NCI-H345 treated with DMSO at 0.1 percent for 48 hours (cell line): ENCODE measurements at regions not wholly inside any gene's neighbourhood (a gene's known extent, or its start where the extent isn't known, plus 50 kb on each side); places are given as distances from the start of the nearest gene placed in this dataset.
"Not testable (repeated sequence)": the region's sequence is repeated elsewhere in the genome, so short reads cannot be mapped to it uniquely, and the experiment has no call there.

Source experiments
- DNase-seq: peaks from one replicate; lab custom pipeline; 2025; ENCODE audit not compliant: unreplicated experiment; lab: John Stamatoyannopoulos, UW

- DNase-seq, result no peak
These were observed 135.8 kb upstream of the TRPC7 start for GRCh38 chr5:136501133-136501532.

- no peak for DNase-seq
These were observed 127.2 kb upstream of the TRPC7 start for GRCh38 chr5:136492587-136492986.

- no peak for DNase-seq
These were observed 126.5 kb upstream of the TRPC7 start for GRCh38 chr5:136491806-136492205.

GRCh38 chr5:136484808-136485325 is 119.5 kb upstream of the TRPC7 start:
- DNase-seq, result no peak

- DNase-seq, result no peak
These were observed 116.9 kb upstream of the TRPC7 start for GRCh38 chr5:136482206-136482605.

GRCh38 chr5:136474466-136474865 is 109.1 kb upstream of the TRPC7 start:
- DNase-seq, result no peak

- DNase-seq, result no peak
These were observed 102.3 kb upstream of the TRPC7 start for GRCh38 chr5:136467632-136468031.

- DNase-seq, result no peak
These were observed 100.7 kb upstream of the TRPC7 start for GRCh38 chr5:136466041-136466415.

- DNase-seq, result no peak
These were observed 93.1 kb upstream of the TRPC7 start for GRCh38 chr5:136458481-136458880.

GRCh38 chr5:136457390-136458013 is 92.2 kb upstream of the TRPC7 start:
- peak; percentile 46 for DNase-seq

- no peak for DNase-seq
These were observed 90.1 kb upstream of the TRPC7 start for GRCh38 chr5:136455409-136455808.

GRCh38 chr5:136453986-136454758 is 88.8 kb upstream of the TRPC7 start:
- no peak for DNase-seq

GRCh38 chr5:136453199-136453598 is 87.9 kb upstream of the TRPC7 start:
- DNase-seq, result no peak

- not testable (repeated sequence) for DNase-seq
These were observed 82.2 kb upstream of the TRPC7 start for GRCh38 chr5:136447576-136447975.

- DNase-seq, result no peak
These were observed 81.2 kb upstream of the TRPC7 start for GRCh38 chr5:136446565-136446964.

- not testable (repeated sequence) for DNase-seq
These were observed 78.8 kb upstream of the TRPC7 start for GRCh38 chr5:136444099-136444498.

GRCh38 chr5:136439367-136439766 is 74.0 kb upstream of the TRPC7 start:
- DNase-seq, result no peak

GRCh38 chr5:136435946-136436543 is 70.7 kb upstream of the TRPC7 start:
- no peak for DNase-seq

GRCh38 chr5:136434795-136435194 is 69.5 kb upstream of the TRPC7 start:
- no peak for DNase-seq

- no peak for DNase-seq
These were observed 67.4 kb upstream of the TRPC7 start for GRCh38 chr5:136432705-136433104.

- DNase-seq, result no peak
These were observed 64.7 kb upstream of the TRPC7 start for GRCh38 chr5:136430081-136430480.

GRCh38 chr5:136427426-136427825 is 62.1 kb upstream of the TRPC7 start:
- DNase-seq, result no peak
